ENCODE measurements at regions not wholly inside any gene's neighbourhood (a gene's known extent, or its start where the extent isn't known, plus 50 kb on each side); places are given as distances from the start of the nearest gene placed in this dataset.
"Not testable (repeated sequence)": the region's sequence is repeated elsewhere in the genome, so short reads cannot be mapped to it uniquely, and the experiment has no call there.

- DNase-seq, result no peak
Measured at GRCh38 chr3:184440151-184440550, 60.3 kb downstream of the CHRD start.

- no peak for DNase-seq
Measured at GRCh38 chr3:184441202-184441900, 61.5 kb downstream of the CHRD start.

DNA sequence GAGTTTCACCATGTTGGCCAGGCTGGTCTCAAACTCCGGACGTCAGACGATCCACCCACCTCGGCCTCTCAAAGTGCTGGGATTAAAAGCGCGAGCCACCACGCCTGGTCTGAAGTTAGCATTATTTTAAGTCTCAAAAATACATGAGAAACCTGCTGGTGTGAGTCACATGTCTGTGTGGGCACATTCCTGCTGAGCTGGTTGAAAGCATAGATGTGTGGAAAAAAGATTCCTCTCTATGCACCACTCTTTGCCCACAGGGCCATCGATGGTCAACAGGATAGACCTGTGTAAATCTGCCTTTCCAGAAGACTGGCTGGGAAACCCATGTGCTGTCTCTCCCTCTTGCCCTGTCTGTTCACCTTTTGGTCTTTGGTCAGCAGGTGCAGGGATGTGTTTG lies 63.5 kb downstream of the CHRD start:
- DNase-seq, result no peak

GRCh38 chr3:184443831-184444230 lies 64.0 kb downstream of the CHRD start:
- no peak for DNase-seq

- DNase-seq, result no peak
Measured at GRCh38 chr3:184448321-184449160, 68.7 kb downstream of the CHRD start.

DNA sequence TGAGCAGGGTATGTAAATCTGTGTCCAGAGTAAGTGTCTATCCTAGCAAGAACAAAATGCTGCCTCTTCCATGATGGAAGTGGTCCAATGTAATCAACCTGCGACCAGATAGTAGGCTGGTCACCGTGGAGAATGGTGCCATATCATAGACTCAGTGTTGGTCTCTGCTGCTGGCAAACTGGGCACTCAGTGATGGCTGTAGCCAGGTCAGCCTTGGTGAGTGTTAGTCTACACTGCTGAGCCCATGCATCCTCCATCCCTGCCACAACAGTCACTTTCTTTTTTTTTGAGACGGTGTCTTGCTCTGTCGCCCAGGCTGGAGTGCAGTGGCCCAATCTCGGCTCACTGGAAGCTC lies 69.3 kb downstream of the CHRD start:
- no peak for DNase-seq

DNA sequence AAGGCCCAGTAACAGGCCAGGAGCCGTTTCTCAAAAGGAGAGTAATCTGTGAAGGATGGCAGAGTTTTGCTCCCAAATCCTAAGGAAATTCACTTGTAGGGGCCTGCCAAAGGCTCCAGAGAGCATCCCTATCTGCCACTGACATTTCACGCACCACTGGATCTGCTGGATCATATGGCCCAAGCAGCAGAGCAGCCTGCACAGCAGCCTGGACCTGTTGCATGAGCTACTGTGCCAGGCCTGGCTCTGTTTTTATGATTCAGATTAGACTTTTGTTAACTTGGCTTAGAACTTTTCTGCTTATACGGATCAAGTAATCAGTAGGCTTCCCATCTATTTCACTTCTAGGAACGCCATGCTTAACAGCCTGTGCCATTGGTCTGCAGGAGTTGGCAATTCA lies 70.7 kb downstream of the CHRD start:
- DNase-seq, result no peak

DNA sequence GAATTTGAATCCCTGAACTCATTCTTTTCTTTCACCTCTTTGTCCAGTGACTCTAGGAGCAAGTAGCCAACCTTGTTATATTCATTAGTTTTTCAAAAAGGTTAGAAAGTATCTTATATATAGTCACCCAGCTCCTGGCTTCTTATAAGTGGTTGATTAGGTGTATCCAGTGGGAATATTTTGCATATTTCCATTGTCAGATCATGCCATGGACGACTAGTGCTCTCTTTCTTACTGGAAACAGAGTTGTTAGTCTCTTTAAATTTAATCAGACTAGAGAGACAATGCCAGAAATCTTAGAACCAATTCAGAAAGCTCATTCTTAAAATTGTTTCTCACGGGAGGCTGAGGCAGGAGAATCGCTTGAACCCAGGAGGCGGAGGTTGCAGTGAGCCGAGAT lies 73.4 kb downstream of the CHRD start:
- no peak for DNase-seq

- DNase-seq, result no peak
Measured at GRCh38 chr3:184455991-184456390, 76.1 kb downstream of the CHRD start.

DNA sequence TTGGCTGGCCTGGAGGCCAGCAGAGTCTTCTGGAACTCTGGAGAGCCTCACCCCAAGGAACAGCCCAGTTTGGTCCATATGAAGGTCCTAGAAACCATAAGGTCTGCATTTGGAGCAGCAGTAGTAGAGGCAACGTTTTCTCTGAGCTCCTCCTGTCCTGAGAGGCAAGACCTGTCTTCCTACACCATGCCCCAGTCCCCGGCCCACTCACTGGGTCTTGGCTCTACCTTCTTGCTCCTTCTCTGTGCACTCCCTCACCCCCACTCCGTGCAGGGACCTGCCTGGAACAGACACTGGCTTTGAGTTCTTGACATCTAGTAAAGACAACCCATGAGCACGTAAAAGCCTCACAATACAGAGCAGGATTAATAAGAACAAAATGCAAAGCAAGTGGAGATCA lies 76.6 kb downstream of the CHRD start:
- no peak for DNase-seq

DNA sequence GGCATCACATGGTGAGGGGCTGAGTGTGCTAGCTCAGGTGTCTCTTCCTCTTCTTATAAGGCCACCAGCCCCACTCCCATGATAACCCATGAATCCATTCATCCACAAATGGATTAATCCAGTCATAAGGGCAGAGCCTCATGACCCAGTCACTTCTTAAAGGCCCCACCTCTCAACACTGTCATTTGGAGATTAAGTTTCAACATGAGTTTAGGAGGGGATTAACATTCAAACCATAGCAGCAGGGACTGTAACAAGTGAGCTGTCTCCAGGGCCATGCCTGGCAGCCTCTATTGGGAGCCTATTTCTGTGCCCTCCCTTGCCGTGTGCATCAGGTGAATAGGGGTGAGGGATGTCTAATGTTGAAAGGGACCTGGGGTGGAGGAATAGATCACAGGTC lies 77.5 kb downstream of the CHRD start:
- DNase-seq, result no peak

DNA sequence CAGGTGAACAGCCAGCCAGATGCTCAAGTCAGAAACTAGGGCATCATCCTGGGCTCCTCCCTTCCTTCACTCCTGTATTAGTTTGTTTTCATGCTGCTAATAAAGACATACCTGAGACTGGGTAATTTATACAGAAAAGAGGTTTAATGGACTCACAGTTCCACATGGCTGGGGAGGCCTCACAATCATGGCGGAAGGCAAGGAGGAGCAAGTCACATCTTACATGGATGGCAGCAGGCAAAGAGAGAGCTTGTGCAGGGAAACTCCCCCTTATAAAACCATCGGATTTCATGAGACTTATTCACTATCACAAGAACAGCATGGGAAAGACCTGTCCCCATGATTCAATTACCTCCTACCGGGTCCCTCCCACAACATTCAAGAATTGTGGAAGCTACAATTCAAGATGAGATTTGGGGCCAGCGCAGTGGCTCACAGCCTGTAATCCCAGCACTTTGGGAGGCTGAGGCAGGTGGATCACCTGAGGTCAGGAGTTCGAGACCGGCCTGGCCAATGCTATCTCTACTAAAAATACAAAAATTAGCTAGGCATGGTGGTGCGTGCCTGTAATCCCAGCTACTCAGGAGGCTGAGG lies 78.0 kb downstream of the CHRD start:
- DNase-seq, result not testable (repeated sequence)

DNA sequence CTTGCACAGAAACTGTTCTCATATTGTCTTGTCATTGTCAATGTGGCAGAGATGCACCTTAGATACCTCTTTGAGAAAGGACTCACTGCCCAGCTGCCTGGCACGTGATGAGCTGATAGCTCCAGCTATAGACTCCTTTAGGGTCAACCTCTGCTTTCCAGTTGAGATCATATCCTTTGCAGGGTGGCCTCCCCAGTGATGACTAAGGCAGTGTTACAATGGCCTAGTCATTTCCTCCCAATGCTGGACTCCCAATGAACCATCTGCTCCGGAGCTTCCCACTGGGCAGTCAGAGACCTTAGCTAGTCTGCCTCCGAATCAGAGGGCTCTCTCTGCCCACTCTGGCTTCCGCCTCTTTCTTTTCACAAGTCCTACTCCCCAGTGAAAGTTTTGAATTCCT lies 79.5 kb downstream of the CHRD start:
- DNase-seq, result no peak

DNA sequence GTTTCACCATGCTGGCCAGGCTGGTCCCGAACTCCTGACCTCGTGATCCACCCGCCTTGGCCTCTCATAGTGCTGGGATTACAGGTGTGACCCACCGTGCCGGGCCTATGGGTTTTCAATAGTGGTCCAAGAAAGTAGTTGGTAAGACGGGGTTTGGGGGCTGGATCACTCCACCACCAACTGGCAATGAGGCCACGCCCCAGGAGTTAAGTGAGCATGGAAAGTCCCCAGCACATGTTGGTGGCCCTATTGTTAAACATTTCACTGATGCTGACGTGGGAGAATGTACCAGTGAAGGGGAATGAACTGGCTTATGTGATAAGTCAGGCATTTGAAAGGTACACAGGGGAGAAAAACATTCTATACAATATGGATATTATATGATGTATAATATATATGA lies 80.4 kb downstream of the CHRD start:
- no peak for DNase-seq

DNA sequence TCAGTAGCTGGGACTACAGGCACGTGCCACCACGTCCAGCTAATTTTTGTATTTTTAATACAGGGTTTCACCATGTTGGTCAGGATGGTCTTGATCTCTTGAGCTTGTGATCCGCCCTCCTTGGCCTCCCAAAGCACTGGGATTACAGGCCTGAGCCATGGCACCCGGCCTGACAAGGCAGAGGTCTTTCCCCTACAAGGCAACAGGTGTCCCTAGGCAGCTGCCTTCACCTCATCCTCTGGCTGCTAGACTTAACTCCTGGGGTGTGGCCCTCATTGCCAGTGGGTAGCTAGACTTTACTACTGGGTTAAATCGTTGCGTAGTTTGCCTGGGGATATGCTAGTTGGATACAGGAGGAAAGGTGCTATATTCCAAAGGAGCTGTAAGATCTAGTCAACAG lies 81.4 kb downstream of the CHRD start:
- DNase-seq, result no peak

DNA sequence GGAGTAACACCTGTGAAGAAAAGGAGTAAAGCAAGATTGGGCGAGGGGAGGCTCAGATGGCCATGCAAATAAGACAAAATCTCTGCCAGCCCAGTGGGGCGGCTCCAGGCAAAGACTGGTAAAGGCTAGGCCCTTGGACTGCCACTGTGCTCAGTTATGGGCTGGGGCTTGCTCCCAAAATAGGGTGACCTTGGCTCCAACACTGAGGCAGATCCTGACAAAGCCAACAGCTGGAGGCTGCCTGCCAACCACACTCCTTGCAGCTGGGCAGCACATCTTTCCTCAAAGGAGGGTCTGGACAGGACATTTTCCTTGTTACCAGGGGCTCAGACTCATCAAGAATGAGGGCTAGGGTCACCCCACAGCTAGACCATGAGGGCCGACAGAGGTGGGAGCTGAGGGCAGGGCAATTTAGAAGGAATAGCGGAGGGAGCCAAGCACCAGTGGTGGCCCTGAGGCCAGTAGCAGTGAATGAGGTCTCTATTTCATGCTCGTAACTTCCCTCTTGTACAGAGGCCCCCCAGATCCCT lies 86.1 kb downstream of the CHRD start:
- no peak for DNase-seq

DNA sequence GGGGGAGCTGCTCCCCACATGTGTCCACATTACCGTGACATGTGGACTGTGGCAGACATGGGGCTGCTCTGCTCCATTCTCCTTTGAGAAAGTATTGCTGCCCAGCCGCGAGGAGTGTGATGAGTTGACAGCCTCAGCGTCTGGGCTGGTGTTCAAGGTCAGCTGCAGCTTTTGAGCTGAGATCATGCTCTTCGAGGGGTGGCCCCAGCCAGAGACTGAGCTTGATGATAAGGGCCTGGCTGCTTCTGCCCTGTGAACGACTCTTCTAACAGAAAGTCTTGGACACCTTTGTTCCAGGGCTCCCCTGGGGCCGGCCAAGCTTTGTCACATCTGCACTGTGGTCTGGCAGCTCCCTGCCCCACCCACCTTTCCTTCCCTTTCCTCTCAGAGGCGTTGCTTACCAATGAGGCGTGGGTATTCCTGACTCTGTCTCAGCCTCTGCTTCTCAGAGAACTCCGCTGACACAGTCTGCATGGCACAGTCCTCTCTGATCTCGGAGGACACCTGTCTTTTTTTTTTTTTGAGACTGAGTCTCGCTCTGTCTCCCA lies 86.6 kb downstream of the CHRD start:
- DNase-seq, result no peak

DNA sequence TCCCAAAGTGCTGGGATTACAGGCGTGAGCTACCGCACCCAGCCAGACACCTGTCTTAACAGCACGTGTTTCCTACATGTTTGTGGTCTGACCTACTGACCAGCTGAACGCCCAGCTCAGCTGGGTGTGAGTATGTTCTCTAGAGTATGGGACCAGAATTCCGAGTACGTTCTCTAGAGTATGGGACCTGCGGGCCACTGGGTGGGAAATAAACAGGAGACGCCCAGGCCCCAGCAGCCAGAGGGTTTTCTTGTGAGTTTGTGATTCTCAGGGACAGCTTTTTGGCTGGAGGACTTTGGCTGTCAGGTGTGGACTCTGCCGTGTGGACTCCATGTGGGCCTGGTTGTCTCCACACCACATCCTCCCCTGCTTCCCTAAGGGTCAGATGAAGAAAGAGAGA lies 87.3 kb downstream of the CHRD start:
- DNase-seq, result no peak

DNA sequence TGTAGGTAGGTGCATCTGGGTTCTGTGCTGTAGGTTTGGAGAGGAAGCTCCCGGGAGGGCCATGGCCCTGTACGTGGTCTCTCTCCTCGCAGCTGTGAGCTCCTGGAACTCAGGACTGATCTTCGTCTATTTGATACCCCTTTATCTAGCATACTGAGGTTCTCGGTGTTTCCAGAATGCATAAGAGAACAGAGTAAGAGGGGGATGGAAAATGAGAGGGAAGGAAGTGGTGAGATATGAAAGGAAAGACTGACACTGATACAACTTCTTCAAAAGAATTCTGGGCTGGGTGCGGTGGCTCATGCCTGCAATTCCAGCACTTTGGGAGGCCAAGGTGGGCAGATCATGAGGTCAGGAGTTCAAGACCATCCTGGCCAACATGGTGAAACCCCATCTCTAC lies 90.7 kb downstream of the CHRD start:
- DNase-seq, result no peak

DNA sequence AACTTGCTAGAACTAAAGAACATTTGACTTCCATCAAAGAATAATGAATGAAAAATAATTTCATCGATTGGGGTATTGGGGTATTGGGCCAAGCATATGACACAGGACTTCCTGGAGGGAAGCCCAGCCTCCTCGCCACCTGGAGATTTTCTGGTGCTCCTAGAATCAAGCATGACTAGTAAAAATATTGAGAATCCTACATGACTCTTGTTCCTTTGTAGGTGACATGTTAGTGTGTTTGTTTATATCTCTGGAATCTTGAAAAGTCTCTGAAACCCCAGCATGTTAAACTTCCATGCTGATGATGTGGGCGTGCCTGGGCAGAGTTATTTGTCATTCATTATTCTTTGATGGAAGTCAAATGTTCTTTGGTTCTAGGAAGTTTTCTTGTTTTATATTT lies 90.1 kb upstream of the EPHB3 start:
- no peak for DNase-seq

DNA sequence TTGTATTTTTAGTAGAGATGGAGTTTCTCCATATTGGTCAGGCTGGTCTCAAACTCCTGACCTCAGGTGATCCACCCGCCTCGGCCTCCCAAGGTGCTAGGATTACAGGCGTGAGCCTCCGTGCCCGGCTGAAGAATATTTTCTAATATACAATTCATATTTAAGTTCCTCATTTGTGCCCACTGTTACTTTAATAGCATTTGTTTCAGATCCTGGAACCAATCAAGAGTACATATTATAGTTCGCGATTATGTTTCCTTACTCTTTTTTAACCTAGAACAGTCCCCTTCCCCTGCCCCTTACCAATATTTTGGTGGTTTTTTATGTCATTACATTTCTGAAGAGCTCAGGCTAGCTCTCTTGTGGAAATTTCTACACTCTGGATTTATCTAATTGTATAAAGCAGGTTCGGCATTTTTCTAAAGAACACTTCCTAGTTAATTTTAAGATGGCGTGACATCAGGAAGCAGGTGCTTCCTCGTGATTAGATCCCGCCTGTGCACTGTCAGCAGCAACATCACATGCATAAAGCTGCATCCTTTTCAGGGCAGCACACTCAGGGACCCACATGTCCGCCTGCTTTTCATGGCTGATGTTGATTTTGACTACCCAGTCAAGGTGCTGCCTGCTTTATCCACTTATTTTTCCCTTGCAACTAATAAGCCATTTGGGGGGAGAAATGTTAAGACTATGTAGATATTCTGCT lies 88.7 kb upstream of the EPHB3 start:
- no peak for DNase-seq

GRCh38 chr3:184474897-184475296 lies 86.7 kb upstream of the EPHB3 start:
- DNase-seq, result no peak

DNA sequence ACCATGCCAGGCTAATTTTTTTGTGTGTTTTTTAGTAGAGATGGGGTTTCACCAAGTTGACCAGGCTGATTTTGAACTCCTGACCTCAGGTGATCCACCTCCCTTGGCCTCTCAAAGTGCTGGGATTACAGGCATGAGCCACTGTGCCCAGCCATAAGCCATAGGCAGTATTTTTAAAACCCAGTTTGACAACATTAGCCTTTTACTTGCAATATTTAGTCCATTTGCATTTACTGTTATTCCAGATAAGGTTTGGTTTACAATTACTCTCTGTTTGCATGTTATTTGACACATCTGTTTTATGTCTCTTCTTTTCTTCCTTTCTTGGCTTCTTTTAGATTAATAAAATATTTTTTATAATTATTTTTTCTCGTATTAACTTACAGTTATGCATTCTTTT lies 83.6 kb upstream of the EPHB3 start:
- no peak for DNase-seq

All from T-helper 9 cell (primary cell).